GM23338 (cell line): ENCODE measurements at regions not wholly inside any gene's neighbourhood (a gene's known extent, or its start where the extent isn't known, plus 50 kb on each side); places are given as distances from the start of the nearest gene placed in this dataset.

ENCODE experiments used
- ATAC-seq: fragments of 200-7000 bp; cut with Tn5 transposase; 3 replicates; pipeline ENCODE4 v1.9.1; 2020
- DNase-seq: peaks from one replicate; pipeline ENCODE4 v3.0.0-alpha.2; 2015; ENCODE audit warnings: low spot score
- H2AFZ ChIP-seq: fragments of 200-600 bp; sonication (generic); 2 replicates; pipeline ENCODE4 v1.8.0; 2016; ENCODE audit warnings: antibody characterized with exemption, mild to moderate bottlenecking, moderate library complexity
- H3F3A ChIP-seq: fragments of 200-600 bp; sonication (generic); replicated peaks from 2 replicates; pipeline ENCODE4 v1.8.0; 2017; ENCODE audit warnings: antibody characterized with exemption, mixed run types, low read depth
- H3K27ac ChIP-seq: fragments of 200-600 bp; sonication (generic); 2 replicates; pipeline ENCODE4 v1.6.1; 2016; ENCODE audit warnings: low read depth
- H3K27me3 ChIP-seq: fragments of 200-600 bp; sonication (generic); 2 replicates; pipeline ENCODE4 v1.8.0; 2016; ENCODE audit warnings: mild to moderate bottlenecking, mixed run types, moderate library complexity; ENCODE audit not compliant: insufficient read depth
- H3K36me3 ChIP-seq: fragments of 200-600 bp; sonication (generic); 2 replicates; pipeline ENCODE4 v1.8.0; 2016; ENCODE audit warnings: mild to moderate bottlenecking; ENCODE audit not compliant: insufficient read depth
- H3K4me1 ChIP-seq: fragments of 200-600 bp; sonication (generic); 2 replicates; pipeline ENCODE4 v1.8.0; 2016; ENCODE audit warnings: mild to moderate bottlenecking, moderate library complexity; ENCODE audit not compliant: insufficient read depth
- H3K4me2 ChIP-seq: fragments of 200-600 bp; sonication (generic); 2 replicates; pipeline ENCODE4 v1.7.1; 2017; ENCODE audit warnings: mixed run types
- H3K4me3 ChIP-seq: fragments of 200-600 bp; sonication (generic); 2 replicates; pipeline ENCODE4 v1.6.1; 2016; ENCODE audit warnings: mixed run types
- H3K79me2 ChIP-seq: fragments of 200-600 bp; sonication (generic); replicated peaks from 2 replicates; pipeline ENCODE4 v1.8.0; 2017; ENCODE audit warnings: mild to moderate bottlenecking; ENCODE audit not compliant: insufficient read depth
- H3K9me2 ChIP-seq: fragments of 200-600 bp; sonication (generic); 2 replicates; pipeline ENCODE4 v1.8.0; 2017; ENCODE audit not compliant: insufficient read depth
- H4K20me1 ChIP-seq: fragments of 200-600 bp; sonication (generic); replicated peaks from 2 replicates; pipeline ENCODE4 v1.8.0; 2017; ENCODE audit warnings: mild to moderate bottlenecking; ENCODE audit not compliant: insufficient read depth
- H3K27ac Mint-ChIP-seq: 2 replicates; pipeline ENCODE4 v1.8.0; 2020; ENCODE audit warnings: inconsistent platforms, mild to moderate bottlenecking, moderate library complexity, mixed read lengths
- H3K27me3 Mint-ChIP-seq: 3 replicates; pipeline ENCODE4 v1.8.0; 2022; ENCODE audit warnings: low read depth, mild to moderate bottlenecking, moderate library complexity, mixed read lengths, inconsistent platforms; ENCODE audit not compliant: insufficient read depth, poor library complexity
- H3K36me3 Mint-ChIP-seq: 3 replicates; pipeline ENCODE4 v1.8.0; 2021; ENCODE audit warnings: low read depth, mild to moderate bottlenecking, inconsistent platforms, moderate library complexity, mixed read lengths
- H3K4me1 Mint-ChIP-seq: 3 replicates; pipeline ENCODE4 v1.8.0; 2020; ENCODE audit warnings: mild to moderate bottlenecking, inconsistent platforms, mixed read lengths
- H3K4me3 Mint-ChIP-seq: 3 replicates; pipeline ENCODE4 v1.8.0; 2021; ENCODE audit warnings: moderate library complexity, mild to moderate bottlenecking, inconsistent platforms, mixed read lengths
- H3K9me3 Mint-ChIP-seq: 3 replicates; pipeline ENCODE4 v1.8.0; 2020; ENCODE audit warnings: moderate library complexity, mild to moderate bottlenecking, inconsistent platforms, mixed read lengths
- CREB1 ChIP-seq: fragments of 250-450 bp; sonication (Bioruptor Pico); IDR thresholded peaks from 2 replicates; pipeline ENCODE4 v1.5.0; 2020; ENCODE audit warnings: low read depth, mild to moderate bottlenecking, moderate library complexity
- EZH2phosphoT487 ChIP-seq: fragments of 200-600 bp; sonication (generic); IDR thresholded peaks from one replicate; pipeline ENCODE4 v1.8.1; 2018; ENCODE audit warnings: antibody characterized with exemption; ENCODE audit not compliant: unreplicated experiment
- NANOG ChIP-seq: IDR thresholded peaks from 2 replicates; pipeline ENCODE4 v1.6.1; 2016; ENCODE audit warnings: antibody characterized with exemption, borderline replicate concordance
- POLR2AphosphoS5 ChIP-seq: IDR thresholded peaks from 2 replicates; pipeline ENCODE4 v1.6.1; 2016; ENCODE audit warnings: antibody characterized with exemption, low read depth
- STAT1 ChIP-seq: IDR thresholded peaks from one replicate; pipeline ENCODE4 v1.6.1; 2016; ENCODE audit warnings: antibody characterized with exemption; ENCODE audit not compliant: unreplicated experiment
- ZNF114 ChIP-seq: fragments of 250-450 bp; sonication (Bioruptor Pico); IDR thresholded peaks from 2 replicates; pipeline ENCODE4 v1.5.0; 2020; ENCODE audit warnings: mild to moderate bottlenecking, moderate library complexity
- ZNF331 ChIP-seq: fragments of 250-450 bp; sonication (Bioruptor Pico); IDR thresholded peaks from 2 replicates; pipeline ENCODE4 v1.5.0; 2020; ENCODE audit warnings: low read depth, mild to moderate bottlenecking, moderate library complexity
- TF ChIP-seq, protein P1 (sequence below), 2 experiments: fragments of 200-600 bp in 1 of 2; sonication (generic) in 1 of 2; conservative IDR thresholded peaks; 2 replicates each; pipeline versions ENCODE4 v1.5.1 to v1.6.1; 2016 to 2017; ENCODE audit warnings: antibody characterized with exemption in 2 of 2, low read depth in 2 of 2, mild to moderate bottlenecking in 2 of 2, moderate library complexity in 1 of 2
- TF ChIP-seq, protein P2 (sequence below): fragments of 250-450 bp; sonication (Bioruptor Pico); IDR thresholded peaks from 2 replicates; pipeline ENCODE4 v1.5.0; 2020; ENCODE audit warnings: mild to moderate bottlenecking, moderate library complexity
- TF ChIP-seq, protein P3 (sequence below): IDR thresholded peaks from one replicate; pipeline ENCODE4 v1.6.1; 2018; ENCODE audit warnings: antibody characterized with exemption; ENCODE audit not compliant: unreplicated experiment
- TF ChIP-seq, protein P4 (sequence below): IDR thresholded peaks from 2 replicates; pipeline ENCODE4 v1.6.1; 2016; ENCODE audit warnings: antibody characterized with exemption

DNA sequence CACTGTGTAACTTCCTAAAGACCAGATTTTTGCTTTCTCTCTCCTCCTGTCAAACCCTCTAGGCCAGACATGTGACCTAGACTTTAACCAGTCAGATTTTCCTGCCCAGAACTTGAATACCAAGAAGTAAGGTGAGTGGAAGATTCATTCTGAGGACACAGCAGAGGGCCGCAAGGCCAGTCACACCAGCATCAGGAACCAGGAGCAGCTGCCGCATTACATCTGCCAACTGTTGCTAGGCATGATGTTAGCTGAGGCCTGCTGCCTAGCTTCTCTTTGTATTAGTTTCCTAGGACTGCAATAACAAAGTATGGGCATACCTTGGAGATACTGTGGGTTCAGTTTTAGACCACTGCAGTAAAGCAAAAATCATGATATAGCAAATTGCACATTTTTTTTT, 101.9 kb upstream of the BMP4 start:
- H3K4me3 Mint-ChIP-seq, result no peak overlapping the region
- Histone ChIP-seq H3K27ac (no peak overlapping the region), H3K4me2 (no peak overlapping the region), H3K4me3 (no peak overlapping the region), H2AFZ (no peak overlapping the region), H3F3A (no peaks in the 10 kb centered on the region), H3K4me1 (no peaks in the 10 kb centered on the region), H4K20me1 (no peaks in the 10 kb centered on the region), H3K36me3 (no peaks in the 10 kb centered on the region), H3K9me2 (peaks cover 5% of the 10 kb centered on the region), H3K79me2 (no peaks in the 10 kb centered on the region), H3K27me3 (no peaks in the 10 kb centered on the region)
- no peaks in the 10 kb centered on the region for H3K36me3 Mint-ChIP-seq
- no peaks in the 10 kb centered on the region for H3K27me3 Mint-ChIP-seq
- H3K27ac Mint-ChIP-seq, result no peak overlapping the region
- ATAC-seq, result no peak
- TF ChIP-seq, protein P1, sequence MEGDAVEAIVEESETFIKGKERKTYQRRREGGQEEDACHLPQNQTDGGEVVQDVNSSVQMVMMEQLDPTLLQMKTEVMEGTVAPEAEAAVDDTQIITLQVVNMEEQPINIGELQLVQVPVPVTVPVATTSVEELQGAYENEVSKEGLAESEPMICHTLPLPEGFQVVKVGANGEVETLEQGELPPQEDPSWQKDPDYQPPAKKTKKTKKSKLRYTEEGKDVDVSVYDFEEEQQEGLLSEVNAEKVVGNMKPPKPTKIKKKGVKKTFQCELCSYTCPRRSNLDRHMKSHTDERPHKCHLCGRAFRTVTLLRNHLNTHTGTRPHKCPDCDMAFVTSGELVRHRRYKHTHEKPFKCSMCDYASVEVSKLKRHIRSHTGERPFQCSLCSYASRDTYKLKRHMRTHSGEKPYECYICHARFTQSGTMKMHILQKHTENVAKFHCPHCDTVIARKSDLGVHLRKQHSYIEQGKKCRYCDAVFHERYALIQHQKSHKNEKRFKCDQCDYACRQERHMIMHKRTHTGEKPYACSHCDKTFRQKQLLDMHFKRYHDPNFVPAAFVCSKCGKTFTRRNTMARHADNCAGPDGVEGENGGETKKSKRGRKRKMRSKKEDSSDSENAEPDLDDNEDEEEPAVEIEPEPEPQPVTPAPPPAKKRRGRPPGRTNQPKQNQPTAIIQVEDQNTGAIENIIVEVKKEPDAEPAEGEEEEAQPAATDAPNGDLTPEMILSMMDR (conservative IDR thresholded peaks at IDR 0.05; ENCODE audit: low read depth in 2 of 2), result no peak
- TF ChIP-seq ZNF114 (CRISPR knock-in tag) (no peak), EZH2phosphoT487 (no peak), POLR2AphosphoS5 (no peak), NANOG (no peak), CREB1 (no peak), STAT1 (no peak), ZNF331 (CRISPR knock-in tag) (no peak)
- TF ChIP-seq, protein P2, sequence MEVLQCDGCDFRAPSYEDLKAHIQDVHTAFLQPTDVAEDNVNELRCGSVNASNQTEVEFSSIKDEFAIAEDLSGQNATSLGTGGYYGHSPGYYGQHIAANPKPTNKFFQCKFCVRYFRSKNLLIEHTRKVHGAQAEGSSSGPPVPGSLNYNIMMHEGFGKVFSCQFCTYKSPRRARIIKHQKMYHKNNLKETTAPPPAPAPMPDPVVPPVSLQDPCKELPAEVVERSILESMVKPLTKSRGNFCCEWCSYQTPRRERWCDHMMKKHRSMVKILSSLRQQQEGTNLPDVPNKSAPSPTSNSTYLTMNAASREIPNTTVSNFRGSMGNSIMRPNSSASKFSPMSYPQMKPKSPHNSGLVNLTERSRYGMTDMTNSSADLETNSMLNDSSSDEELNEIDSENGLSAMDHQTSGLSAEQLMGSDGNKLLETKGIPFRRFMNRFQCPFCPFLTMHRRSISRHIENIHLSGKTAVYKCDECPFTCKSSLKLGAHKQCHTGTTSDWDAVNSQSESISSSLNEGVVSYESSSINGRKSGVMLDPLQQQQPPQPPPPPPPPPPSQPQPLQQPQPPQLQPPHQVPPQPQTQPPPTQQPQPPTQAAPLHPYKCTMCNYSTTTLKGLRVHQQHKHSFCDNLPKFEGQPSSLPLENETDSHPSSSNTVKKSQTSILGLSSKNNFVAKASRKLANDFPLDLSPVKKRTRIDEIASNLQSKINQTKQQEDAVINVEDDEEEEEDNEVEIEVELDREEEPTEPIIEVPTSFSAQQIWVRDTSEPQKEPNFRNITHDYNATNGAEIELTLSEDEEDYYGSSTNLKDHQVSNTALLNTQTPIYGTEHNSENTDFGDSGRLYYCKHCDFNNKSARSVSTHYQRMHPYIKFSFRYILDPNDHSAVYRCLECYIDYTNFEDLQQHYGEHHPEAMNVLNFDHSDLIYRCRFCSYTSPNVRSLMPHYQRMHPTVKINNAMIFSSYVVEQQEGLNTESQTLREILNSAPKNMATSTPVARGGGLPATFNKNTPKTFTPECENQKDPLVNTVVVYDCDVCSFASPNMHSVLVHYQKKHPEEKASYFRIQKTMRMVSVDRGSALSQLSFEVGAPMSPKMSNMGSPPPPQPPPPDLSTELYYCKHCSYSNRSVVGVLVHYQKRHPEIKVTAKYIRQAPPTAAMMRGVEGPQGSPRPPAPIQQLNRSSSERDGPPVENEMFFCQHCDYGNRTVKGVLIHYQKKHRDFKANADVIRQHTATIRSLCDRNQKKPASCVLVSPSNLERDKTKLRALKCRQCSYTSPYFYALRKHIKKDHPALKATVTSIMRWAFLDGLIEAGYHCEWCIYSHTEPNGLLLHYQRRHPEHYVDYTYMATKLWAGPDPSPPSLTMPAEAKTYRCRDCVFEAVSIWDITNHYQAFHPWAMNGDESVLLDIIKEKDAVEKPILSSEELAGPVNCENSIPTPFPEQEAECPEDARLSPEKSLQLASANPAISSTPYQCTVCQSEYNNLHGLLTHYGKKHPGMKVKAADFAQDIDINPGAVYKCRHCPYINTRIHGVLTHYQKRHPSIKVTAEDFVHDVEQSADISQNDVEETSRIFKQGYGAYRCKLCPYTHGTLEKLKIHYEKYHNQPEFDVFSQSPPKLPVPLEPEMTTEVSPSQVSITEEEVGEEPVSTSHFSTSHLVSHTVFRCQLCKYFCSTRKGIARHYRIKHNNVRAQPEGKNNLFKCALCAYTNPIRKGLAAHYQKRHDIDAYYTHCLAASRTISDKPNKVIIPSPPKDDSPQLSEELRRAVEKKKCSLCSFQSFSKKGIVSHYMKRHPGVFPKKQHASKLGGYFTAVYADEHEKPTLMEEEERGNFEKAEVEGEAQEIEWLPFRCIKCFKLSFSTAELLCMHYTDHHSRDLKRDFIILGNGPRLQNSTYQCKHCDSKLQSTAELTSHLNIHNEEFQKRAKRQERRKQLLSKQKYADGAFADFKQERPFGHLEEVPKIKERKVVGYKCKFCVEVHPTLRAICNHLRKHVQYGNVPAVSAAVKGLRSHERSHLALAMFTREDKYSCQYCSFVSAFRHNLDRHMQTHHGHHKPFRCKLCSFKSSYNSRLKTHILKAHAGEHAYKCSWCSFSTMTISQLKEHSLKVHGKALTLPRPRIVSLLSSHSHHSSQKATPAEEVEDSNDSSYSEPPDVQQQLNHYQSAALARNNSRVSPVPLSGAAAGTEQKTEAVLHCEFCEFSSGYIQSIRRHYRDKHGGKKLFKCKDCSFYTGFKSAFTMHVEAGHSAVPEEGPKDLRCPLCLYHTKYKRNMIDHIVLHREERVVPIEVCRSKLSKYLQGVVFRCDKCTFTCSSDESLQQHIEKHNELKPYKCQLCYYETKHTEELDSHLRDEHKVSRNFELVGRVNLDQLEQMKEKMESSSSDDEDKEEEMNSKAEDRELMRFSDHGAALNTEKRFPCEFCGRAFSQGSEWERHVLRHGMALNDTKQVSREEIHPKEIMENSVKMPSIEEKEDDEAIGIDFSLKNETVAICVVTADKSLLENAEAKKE, result no peak
- TF ChIP-seq, protein P3, sequence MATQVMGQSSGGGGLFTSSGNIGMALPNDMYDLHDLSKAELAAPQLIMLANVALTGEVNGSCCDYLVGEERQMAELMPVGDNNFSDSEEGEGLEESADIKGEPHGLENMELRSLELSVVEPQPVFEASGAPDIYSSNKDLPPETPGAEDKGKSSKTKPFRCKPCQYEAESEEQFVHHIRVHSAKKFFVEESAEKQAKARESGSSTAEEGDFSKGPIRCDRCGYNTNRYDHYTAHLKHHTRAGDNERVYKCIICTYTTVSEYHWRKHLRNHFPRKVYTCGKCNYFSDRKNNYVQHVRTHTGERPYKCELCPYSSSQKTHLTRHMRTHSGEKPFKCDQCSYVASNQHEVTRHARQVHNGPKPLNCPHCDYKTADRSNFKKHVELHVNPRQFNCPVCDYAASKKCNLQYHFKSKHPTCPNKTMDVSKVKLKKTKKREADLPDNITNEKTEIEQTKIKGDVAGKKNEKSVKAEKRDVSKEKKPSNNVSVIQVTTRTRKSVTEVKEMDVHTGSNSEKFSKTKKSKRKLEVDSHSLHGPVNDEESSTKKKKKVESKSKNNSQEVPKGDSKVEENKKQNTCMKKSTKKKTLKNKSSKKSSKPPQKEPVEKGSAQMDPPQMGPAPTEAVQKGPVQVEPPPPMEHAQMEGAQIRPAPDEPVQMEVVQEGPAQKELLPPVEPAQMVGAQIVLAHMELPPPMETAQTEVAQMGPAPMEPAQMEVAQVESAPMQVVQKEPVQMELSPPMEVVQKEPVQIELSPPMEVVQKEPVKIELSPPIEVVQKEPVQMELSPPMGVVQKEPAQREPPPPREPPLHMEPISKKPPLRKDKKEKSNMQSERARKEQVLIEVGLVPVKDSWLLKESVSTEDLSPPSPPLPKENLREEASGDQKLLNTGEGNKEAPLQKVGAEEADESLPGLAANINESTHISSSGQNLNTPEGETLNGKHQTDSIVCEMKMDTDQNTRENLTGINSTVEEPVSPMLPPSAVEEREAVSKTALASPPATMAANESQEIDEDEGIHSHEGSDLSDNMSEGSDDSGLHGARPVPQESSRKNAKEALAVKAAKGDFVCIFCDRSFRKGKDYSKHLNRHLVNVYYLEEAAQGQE, result no peak
- TF ChIP-seq, protein P4, sequence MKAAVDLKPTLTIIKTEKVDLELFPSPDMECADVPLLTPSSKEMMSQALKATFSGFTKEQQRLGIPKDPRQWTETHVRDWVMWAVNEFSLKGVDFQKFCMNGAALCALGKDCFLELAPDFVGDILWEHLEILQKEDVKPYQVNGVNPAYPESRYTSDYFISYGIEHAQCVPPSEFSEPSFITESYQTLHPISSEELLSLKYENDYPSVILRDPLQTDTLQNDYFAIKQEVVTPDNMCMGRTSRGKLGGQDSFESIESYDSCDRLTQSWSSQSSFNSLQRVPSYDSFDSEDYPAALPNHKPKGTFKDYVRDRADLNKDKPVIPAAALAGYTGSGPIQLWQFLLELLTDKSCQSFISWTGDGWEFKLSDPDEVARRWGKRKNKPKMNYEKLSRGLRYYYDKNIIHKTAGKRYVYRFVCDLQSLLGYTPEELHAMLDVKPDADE, result no peak
- no peak for DNase-seq
- H3K9me3 Mint-ChIP-seq, result no peaks in the 10 kb centered on the region
- no peaks in the 10 kb centered on the region for H3K4me1 Mint-ChIP-seq
